ENCODE measurements at regions not wholly inside any gene's neighbourhood (a gene's known extent, or its start where the extent isn't known, plus 50 kb on each side); places are given as distances from the start of the nearest gene placed in this dataset.
A peak's percentile ranks its signal among the peaks of the same experiment; 100 is the strongest.

DNA sequence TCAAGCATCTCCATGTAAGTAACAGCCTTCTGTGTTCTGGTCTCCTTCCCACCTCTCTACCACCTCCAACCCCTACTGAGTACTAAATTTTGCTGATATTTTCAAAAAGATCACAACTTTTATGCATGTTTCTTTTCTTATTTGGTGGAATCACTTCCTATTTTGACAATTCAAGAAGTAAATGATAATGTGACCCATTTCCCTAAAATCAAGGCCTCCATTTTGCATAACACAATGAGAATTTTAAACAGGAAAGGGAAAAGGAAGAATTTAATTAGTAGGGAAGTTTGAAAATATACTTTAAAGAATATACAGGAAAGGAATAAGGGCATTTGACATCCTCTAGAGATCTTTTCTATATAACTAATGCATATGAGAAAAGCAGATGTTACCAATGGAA lies 212.9 kb upstream of the RASA1 start:
- ATAC-seq, result no peak

DNA sequence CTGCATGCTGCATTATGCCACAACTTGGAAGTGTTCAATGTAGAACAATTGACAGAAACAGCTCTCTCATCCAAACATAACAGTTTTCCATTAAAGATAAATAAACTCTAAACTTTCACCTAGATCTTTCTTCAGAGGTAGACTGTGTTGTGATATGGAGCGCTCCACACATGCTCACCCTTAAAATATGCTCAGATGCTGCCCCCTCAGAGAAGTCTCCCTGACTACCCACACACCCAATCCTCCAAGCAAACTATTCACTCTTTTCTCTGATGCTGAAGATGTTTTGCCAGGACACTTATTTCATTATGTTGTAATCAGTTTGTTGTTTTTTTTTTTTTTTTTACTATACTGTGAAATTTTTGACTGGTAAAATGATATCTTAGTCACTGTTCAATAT lies 206.6 kb upstream of the RASA1 start:
- no peak for ATAC-seq

DNA sequence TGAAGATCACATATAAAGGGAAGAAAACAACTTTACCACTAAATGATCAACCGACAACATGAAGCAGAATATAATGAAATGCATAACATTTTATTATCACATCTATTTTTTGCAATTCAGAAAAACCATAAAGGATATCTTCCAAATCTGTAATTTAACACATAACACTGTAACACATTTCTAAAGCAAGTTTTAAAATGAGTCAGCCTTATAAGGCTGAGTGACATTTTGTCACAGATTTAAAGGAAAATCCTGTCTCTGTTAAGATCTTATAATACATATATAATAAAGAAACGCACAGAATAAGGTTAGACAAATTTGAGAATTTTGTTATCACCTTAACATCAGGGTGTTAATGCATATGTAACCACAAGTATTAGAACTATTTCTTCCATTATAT lies 198.4 kb upstream of the RASA1 start:
- ATAC-seq, result no peak

DNA sequence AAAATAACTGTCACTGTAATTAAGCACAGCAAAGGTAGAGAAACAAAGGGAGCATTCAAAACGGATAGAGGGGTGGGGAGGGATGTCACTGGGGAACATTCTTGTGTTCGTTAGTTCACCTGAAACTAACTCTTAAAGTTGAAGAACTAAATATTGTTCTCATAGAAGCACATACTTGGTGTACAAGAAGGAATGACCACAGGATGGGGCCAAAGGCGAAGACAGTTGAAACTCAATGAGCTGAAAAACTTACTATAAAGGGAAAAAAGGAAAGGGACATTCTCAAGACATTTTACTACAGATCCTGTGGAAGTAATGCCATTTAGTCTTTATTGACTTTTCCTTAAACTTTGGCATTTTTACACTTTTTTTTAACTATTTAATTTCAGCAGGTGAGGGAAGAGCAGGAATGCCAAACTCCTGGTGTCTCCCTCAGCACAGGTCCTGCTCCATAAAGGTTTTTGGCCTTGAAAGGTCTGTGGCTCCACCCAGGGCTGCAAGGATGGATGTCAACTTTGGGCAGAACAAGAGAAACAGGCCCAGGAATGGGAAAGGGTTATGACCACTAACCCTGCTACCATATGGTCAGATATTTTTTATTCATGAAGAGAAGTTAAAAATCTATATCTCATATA lies 197.6 kb upstream of the RASA1 start:
- ATAC-seq, result peak; percentile 32

DNA sequence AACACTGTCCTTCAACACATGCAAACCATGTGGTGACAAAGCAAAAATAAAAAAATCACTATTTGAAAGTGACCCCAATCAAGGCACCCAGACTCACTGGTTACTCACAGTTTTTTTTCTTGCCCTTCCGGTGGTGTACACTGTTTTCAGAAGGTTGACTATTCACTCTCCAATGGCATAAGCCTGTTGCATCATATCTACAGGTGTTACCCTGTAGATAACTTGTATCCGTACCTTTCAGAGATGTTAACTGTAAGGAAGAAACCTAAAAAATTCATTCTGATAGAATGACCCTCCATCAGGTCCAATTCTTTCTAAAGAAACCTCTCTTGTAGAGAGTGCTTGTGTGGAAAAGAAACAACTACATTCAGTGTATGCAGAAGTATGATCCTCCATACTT lies 193.6 kb upstream of the RASA1 start:
- ATAC-seq, result no peak

DNA sequence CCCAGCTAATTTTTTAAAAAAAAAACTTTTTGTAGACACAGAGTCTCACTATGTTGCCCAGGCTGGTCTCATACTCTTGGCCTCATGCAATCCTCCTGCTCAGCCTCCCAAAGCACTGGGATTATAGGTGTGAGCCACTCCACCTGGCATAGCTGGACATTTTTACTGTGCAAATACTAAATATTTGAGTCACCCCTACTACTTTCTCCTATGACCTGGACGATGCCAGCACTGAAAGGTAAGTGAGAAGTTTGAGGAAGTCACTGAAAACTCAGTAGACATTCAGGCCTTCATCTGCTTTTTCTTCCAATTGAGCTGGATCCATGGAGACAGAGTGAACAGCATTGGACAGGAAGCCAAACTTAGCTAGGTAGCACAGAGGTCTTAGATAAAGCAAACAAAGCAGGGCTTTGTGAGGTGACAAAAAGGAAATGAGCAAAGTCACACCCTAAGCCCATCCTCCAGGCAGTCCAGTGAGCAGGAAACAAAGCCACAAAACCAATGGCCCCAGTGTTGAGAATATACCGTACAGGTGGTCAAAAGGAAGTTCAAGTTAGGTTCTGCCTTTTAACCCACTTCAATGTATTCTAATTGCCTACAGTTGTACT lies 192.6 kb upstream of the RASA1 start:
- peak; percentile 83 for ATAC-seq

DNA sequence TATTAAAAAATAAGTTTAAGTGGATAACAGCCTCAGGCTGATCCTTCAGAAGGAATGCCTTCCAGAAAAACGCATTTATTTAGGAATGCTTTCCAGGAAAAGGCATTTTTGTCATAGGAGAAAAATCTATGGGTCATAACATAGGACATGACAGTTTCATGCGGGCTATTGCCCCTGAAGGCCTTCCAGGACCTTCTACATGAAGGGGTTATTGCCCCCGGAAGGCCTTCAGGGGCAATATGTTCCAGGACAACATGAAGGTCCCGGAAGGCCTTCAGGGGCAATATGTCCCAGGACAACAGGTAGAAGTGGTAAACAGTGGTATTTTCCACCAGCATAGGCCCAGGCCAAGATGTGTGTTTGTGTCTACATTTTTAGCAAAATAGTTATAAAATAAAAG lies 191.3 kb upstream of the RASA1 start:
- no peak for ATAC-seq

DNA sequence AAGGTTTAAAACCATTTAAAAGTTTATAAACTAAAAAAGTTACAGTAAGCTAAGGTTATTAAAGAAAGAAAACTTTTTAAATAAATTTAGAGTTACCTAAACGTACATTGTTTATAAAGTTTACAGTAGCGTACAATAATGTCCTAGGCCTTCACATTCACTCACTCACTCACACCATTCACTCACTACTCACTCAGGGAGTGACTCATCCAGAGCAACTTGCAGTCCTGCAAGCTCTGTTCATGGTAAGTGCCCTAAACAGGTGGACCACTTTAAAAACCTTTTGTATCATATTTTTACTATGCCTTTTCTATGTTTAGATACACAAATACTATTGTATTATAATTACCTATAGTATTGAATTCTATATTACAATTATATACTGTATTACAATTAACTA lies 190.8 kb upstream of the RASA1 start:
- no peak for ATAC-seq

DNA sequence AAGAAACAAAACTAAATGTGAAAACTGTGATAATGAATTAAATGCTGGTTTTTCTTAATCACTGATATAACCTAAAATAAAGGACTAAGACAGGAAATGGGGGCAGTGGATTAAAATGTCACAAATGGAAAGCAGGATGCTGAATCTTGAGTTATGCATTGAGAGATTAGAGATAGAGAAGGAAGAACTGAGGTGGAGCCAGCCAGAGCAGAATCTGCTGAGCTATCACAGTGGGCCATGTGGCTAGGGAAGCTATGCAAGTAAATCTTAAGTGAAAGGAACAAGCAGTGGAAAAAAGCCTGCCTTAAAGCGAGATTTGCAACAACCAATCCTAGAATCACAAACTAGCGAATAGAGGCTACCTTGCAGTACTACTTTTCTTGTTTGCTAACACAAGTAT lies 188.5 kb upstream of the RASA1 start:
- ATAC-seq, result no peak

DNA sequence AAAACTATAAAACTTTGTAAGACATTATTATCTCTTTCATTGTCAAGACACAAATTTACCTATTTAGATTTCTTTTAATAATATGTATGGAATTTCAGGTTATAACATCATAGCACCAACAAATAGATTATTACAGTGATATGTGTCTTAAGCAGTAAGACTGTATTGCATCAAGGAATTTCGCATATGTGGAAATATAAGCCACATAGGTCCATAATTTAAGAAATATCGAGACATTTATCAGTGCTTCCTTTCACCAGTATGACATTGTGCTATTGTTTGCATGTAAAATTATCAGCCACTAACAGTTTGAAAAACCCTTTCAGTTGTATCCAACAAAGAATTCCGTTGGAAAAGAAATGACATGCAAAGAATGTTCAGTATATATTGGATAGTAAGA lies 186.7 kb upstream of the RASA1 start:
- ATAC-seq, result no peak

DNA sequence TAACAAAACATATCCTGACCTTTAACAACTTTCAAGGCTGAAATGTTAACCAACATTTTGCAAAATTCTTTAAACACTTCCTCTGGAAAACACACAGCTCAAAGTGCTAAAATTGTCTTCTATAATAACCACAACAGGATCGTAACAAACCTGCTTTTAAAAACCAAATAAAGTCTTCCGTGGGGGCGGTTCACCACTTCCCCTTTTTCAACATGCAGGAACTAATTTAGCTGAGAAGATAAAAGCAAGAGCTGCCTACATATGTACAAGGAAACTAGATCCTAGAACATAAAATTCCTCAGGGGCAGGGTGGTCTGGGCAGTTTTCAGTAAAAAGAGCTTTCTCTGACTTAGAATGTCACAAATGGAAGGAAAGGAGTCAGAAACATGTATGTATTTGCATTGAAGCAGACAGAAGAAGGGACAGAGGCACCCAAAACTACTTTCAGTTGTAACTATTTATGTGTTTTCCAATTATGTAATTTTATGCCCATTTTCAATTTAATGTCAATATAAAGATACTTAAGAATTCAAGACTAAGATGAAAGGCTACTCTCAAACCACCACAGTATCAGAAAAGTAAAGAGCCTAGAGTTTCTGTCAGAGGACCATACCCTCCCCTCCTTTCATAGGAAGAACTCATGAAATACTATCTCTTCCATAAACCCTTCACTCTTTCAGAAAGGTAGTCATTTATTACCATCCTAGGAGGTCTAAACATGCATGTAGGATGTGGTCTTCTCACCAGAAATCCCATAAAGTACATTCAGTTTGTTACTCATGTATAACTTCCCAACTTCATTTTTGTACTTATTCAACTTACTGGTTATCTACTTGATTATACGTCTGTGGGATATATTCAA lies 185.9 kb upstream of the RASA1 start:
- ATAC-seq, result no peak

DNA sequence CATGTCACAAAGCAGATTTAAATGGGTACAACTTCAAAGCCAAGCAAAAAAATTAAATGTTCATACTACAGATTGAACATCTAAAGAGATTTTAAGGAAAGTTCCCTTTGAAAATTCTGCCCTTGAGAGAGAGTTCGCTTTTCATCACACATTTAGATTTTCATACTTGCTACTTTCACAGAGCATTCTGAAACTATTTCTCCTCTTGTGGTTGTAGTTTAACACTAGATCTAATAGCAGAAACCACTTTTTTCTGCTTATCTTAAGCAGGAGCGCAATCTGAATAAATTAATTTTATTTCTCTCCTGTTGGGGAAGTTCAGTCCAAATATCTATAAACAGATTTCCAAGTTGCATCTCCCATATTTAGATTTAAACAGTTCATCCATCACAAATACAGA lies 173.3 kb upstream of the RASA1 start:
- ATAC-seq, result no peak

DNA sequence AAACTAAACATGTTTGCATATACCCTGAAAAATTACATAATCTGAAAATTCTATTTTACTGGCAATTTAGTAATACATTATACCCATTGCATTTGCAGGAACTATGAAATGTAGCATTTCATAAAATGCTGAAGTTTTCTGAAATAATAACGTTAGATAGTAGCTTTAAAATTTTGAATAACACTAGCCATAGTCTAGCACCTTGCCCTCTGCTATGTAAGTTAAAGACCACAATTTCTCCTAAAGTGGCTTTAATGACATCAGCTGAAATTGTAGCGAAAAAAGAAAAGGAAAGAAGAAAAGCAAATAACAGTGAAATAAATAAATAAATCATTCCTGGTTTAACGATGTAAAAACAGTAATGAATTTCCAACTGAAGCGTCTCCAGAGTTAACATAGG lies 172.8 kb upstream of the RASA1 start:
- ATAC-seq, result no peak

DNA sequence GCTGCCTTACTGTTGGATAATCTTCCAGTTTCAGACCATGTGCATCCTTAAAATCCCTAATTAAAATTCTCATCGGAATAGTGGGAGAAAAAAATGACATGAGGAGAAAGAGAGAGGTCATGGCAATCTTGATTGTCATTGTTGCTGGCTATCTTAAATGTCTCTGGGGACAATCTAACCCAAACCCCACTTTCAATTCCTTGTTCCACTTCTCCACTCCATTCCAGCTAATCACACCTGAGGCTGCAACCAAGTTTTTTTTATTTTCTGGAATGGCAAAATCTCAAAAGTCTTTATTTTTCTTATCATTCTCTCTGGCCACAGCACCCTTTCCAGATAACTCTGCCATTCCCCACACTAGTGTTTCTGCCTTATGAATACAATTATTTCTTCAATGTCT lies 171.9 kb upstream of the RASA1 start:
- ATAC-seq, result no peak

DNA sequence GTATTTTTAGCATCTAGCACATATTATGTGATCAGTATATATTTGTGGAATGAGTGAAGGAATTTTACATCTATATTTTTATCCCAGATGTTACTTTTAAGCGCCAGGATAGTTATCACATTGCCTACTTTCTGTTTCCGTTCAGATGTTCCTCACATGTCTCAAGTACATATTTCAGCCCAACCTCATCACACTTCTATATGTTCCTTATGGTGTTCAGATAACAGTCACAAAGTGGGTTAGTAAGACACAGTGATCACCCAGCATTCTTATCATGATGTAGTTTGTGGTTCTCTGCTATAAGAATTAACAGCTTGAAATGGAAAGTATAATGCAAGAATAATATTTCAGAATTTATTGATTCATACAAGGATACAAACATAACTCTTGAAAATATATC lies 170.0 kb upstream of the RASA1 start:
- ATAC-seq, result no peak

DNA sequence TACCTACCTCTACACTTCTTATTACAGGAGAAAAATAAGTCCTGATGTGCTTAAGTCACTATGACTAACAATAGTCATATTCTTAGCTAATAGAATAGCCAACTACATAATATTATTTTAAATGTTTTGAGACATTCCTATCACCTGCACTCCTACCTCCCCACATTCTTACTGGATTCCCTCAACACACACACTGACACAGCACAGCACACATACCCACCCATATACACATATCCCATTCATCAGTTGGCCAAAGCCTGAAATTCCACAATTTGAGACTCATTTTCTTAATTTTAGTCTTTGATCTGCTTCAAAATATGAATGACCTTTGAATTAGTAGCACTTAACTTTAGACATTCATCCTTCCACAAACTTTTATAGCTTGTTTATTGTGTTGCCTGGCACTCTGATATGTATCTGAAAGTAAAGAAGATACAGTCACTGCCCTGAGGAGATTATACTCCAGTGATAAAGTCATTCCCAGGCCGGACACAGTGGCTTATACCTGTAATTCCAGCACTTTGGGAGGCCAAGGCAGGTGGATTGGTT lies 168.3 kb upstream of the RASA1 start:
- ATAC-seq, result no peak

DNA sequence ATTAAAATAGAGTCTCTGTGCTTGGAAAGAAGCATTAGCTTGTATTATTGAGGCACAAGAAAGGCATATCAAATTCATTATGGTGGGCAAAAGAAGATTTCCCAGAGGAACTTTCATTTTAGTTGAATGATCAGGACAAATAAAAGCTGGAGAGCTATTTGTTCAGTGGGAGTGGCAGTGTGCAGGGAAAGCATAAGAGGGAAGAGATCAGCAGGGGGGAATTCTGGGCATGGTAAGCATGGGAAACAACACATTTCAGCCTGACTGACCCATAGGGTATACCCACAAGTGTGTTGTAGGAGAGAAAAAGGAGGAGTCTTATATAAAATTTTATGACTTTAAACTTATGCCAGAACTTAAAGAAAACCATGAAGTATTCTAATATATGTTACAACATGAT lies 167.7 kb upstream of the RASA1 start:
- ATAC-seq, result no peak

DNA sequence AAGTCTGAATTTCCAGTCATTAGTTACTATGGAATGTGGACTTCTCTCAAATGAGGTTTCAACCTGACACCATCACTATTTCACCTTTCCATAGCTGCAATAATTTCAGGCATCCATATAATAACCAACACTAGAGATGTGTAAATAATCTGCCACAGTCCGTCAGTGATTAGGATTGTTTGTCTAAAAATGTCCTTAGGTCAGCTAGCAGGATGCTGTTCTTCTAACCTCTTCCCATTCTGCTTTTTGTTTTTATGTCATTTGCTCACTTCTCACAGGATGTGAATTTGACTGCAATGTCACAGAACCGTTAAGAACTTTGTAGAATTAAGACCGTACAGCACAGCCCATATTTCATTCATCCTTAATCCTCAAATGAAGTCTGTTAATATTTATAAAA lies 166.4 kb upstream of the RASA1 start:
- ATAC-seq, result no peak

DNA sequence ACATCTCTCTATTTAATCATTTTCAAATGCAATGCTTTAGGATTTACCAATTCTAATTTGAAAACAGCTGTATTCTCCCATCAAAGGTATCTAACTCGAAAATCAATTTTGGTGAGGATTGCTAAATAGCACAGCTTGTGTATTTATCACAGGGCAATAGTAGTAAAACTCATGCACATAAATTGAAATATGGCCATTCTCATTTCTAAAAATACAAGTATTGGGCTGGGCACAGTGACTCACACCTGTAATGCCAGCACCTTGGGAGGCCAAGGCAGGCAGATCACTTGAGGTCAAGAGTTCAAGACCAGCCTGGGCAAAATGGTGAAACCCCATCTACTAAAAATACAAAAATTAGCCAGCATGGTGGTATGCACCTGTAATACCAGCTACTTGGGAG lies 164.8 kb upstream of the RASA1 start:
- no peak for ATAC-seq

DNA sequence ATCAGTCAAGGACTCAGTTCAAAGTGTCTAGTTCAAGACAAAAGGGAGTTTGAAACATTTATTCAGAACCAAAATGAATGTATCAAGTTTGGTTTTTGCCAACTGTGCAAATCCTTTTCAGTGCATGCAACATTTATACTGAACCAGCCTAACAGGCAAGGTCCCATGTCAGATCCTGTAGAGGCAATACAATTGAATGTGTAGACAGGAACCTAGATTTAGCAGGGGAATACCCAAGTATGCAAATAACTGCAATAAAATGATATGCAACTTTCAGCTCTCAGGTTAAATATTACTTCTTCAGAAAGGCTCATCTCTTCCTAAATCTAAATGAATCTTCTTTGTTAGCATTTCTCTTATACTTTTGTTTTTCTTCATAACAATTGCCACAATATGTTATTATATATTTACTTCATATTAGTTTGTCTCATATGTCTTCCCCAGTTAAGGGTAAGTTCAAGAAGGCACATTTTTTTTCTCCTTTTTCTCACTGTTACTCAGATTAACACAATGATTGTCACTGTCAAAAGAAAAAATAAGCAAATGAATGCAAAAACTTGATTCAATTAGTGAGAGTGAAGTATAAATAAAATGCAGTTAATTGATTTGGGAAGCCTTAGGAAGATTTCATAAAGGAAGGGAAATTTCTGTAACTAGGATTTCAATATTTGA lies 163.9 kb upstream of the RASA1 start:
- ATAC-seq, result peak; percentile 95

DNA sequence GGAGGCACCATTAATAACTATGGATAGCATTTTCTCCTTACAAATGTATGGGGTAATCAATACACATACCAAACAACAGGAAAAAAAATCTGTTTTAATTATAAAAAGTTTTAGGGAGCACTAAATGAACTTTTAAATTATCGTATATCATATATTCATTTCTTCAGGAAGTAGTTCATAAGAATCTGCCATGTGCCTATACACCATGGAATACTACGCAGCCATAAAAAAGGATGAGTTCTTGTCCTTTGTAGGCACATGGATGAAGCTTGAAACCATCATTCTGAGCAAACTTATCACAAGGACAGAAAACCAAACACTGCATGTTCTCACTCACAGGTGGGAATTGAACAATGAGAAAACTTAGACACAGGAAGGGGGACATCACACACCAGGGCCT lies 162.1 kb upstream of the RASA1 start:
- ATAC-seq, result no peak

DNA sequence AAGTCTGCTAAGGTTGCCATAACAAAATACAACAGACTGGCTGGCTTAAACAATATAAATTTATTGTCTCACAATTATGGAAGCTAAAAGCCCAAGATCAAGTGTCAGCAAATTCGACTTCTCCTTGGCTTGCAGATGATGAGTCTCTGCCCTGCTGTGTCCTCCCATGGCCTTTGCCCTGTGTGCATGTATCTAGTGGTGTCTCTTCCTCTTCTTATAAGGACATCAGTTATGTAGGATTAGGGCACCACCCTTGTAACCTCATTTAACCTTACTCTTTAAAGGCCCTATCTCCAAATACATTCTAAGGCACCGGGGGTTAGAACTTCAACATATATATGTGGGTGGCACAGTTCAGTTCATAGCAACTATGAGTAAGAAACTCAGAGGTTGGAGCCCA lies 157.9 kb upstream of the RASA1 start:
- ATAC-seq, result no peak

DNA sequence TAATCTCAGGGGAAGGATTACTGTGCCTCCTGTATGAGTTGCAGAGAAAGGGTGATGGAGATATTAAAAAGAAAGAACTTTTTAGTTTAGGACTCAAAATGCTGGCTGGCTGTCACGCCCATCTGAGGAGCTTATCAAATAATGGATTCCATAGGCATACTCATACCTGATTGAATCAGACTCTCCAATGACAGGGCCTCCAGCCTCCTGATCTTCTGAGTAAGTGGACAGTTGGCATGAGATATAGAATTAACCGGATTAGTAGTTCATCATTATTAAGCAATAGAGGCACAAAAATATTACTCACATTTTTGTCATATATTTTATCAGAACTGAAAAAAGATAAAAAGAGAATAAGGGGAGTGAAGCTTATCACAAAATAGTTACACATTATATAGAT lies 157.0 kb upstream of the RASA1 start:
- ATAC-seq, result no peak
